A549 (cell line): ENCODE measurements at regions not wholly inside any gene's neighbourhood (a gene's known extent, or its start where the extent isn't known, plus 50 kb on each side); places are given as distances from the start of the nearest gene placed in this dataset.

Experiments
- ATAC-seq, 2 experiments: fragments of 200-7000 bp in 1 of 2; fragments of >200 bp in 1 of 2; cut with Nextera tagmentation in 1 of 2; cut with Tn5 transposase in 1 of 2; 3 replicates each; pipeline versions ENCODE4 v1.8.0 to v1.9.1; 2018 to 2020; ENCODE audit warnings: mild to moderate bottlenecking in 1 of 2, moderate library complexity in 1 of 2
- CTCF ChIA-PET: fragments of 300-600 bp; sonication (Branson Sonifier 250); formaldehyde crosslinking; extraction: SDS; loops from one replicate; lab custom pipeline; 2021; ENCODE audit warnings: antibody characterized with exemption, inconsistent platforms; lab: Yijun Ruan, JAX
- POLR2A ChIA-PET: fragments of 350-600 bp; formaldehyde crosslinking; extraction: SDS; loops from one replicate; lab custom pipeline; 2021; ENCODE audit warnings: antibody characterized with exemption, inconsistent platforms; lab: Yijun Ruan, JAX
- DNase-seq, 2 experiments: peaks; one replicate each; pipeline versions ENCODE4 v3.0.0 to v3.0.0-alpha.2; 2011 to 2016; ENCODE audit warnings: low read depth in 1 of 2, low spot score in 1 of 2
- FAIRE-seq: peaks from 2 replicates; lab custom pipeline; 2011; peaks lifted over from hg19 to GRCh38; lab: Jason Lieb, UNC
- H3K27ac ChIP-seq, 2 experiments: fragments of >200 bp; sonication (Bioruptor Twin); formaldehyde crosslinking; 3 replicates each; pipeline ENCODE4 v1.5.1; 2016 to 2017
- H3K4me1 ChIP-seq: fragments of >200 bp; sonication (Bioruptor Twin); formaldehyde crosslinking; 3 replicates; pipeline ENCODE4 v1.6.1; 2016
- H3K4me2 ChIP-seq: fragments of >200 bp; sonication (Bioruptor Twin); formaldehyde crosslinking; 3 replicates; pipeline ENCODE4 v1.6.1; 2016
- H3K4me3 ChIP-seq: fragments of >200 bp; sonication (Bioruptor Twin); formaldehyde crosslinking; 3 replicates; pipeline ENCODE4 v1.5.1; 2016
- H3K9me3 ChIP-seq: fragments of >200 bp; sonication (Bioruptor Twin); formaldehyde crosslinking; 3 replicates; pipeline ENCODE4 v1.6.1; 2016
- ATOH8 ChIP-seq: fragments of 250-450 bp; sonication (Bioruptor Pico); IDR thresholded peaks from 2 replicates; pipeline ENCODE4 v1.5.0; 2020; ENCODE audit warnings: low read depth, mild to moderate bottlenecking, moderate library complexity
- CBX8 ChIP-seq: fragments of 200-600 bp; sonication (generic); IDR thresholded peaks from 2 replicates; pipeline ENCODE4 v1.6.1; 2016
- CHD2 ChIP-seq: fragments of 150-350 bp; IDR thresholded peaks from 2 replicates; pipeline ENCODE4 v1.6.1; 2014; ENCODE audit warnings: low read length; ENCODE audit not compliant: partially characterized antibody
- CTCF ChIP-seq: fragments of >200 bp; sonication (Bioruptor Twin); formaldehyde crosslinking; IDR thresholded peaks from 3 replicates; pipeline ENCODE4 v1.5.1; 2016
- EHMT2 ChIP-seq: fragments of 200-600 bp; sonication (generic); IDR thresholded peaks from 2 replicates; pipeline ENCODE4 v1.6.1; 2016; ENCODE audit warnings: antibody characterized with exemption, low read depth, mild to moderate bottlenecking, moderate library complexity
- ELK1 ChIP-seq: fragments of 150-350 bp; IDR thresholded peaks from 2 replicates; pipeline ENCODE4 v1.6.1; 2014; ENCODE audit warnings: low read depth, mild to moderate bottlenecking, low read length
- FOSL2 ChIP-seq, 2 experiments: fragments of 450-650 bp in 1 of 2; fragments of >200 bp in 1 of 2; sonication (Bioruptor Twin) in 1 of 2; formaldehyde crosslinking; IDR thresholded peaks; 2 replicates each; pipeline versions ENCODE4 v1.5.0 to v1.6.1; 2016 to 2020; ENCODE audit warnings: mild to moderate bottlenecking in 1 of 2, moderate library complexity in 1 of 2
- FOXS1 ChIP-seq: fragments of 250-450 bp; sonication (Bioruptor Pico); IDR thresholded peaks from 2 replicates; pipeline ENCODE4 v1.5.0; 2020; ENCODE audit warnings: mild to moderate bottlenecking, moderate library complexity
- HDAC2 ChIP-seq: fragments of 200-600 bp; sonication (generic); IDR thresholded peaks from 2 replicates; pipeline ENCODE4 v1.6.1; 2016
- HEYL ChIP-seq: fragments of 250-450 bp; sonication (Bioruptor Pico); IDR thresholded peaks from 2 replicates; pipeline ENCODE4 v1.8.0; 2021; ENCODE audit warnings: mild to moderate bottlenecking, moderate library complexity
- HOXA7 ChIP-seq: fragments of 250-450 bp; sonication (Bioruptor Pico); IDR thresholded peaks from 2 replicates; pipeline ENCODE4 v1.5.0; 2020; ENCODE audit warnings: mild to moderate bottlenecking, moderate library complexity
- HOXB13 ChIP-seq: fragments of 250-450 bp; sonication (Bioruptor Pico); IDR thresholded peaks from 2 replicates; pipeline ENCODE4 v1.5.0; 2020; ENCODE audit warnings: low read depth, mild to moderate bottlenecking, moderate library complexity
- JUN ChIP-seq, 2 experiments: fragments of >200 bp; sonication (Bioruptor Twin); formaldehyde crosslinking; IDR thresholded peaks; 2 replicates in 1 of 2; 3 replicates in 1 of 2; pipeline ENCODE4 v1.6.1; 2016 to 2017
- KDM1A ChIP-seq: fragments of 200-600 bp; sonication (generic); IDR thresholded peaks from 2 replicates; pipeline ENCODE4 v1.6.1; 2016; ENCODE audit warnings: low read depth, mild to moderate bottlenecking
- MAFK ChIP-seq: fragments of 450-650 bp; IDR thresholded peaks from 2 replicates; pipeline ENCODE4 v1.6.1; 2014; ENCODE audit not compliant: partially characterized antibody
- MAX ChIP-seq: IDR thresholded peaks from 2 replicates; pipeline ENCODE4 v1.6.1; 2012
- MAZ ChIP-seq: fragments of 150-350 bp; IDR thresholded peaks from 2 replicates; pipeline ENCODE4 v1.6.1; 2014; ENCODE audit warnings: antibody characterized with exemption, low read depth, low read length, borderline replicate concordance
- NPAS2 ChIP-seq: fragments of 250-450 bp; sonication (Bioruptor Pico); IDR thresholded peaks from 2 replicates; pipeline ENCODE4 v1.8.0; 2022; ENCODE audit warnings: mild to moderate bottlenecking, moderate library complexity, borderline replicate concordance
- NR3C1 ChIP-seq: fragments of >200 bp; sonication (Bioruptor Twin); formaldehyde crosslinking; IDR thresholded peaks from 3 replicates; pipeline ENCODE4 v1.6.1; 2017
- POLR2AphosphoS2 ChIP-seq: conservative IDR thresholded peaks from 2 replicates; pipeline ENCODE4 v1.6.1; 2012; ENCODE audit warnings: low read length, improper control_type of control experiment, inconsistent platforms
- REST ChIP-seq: fragments of 200-600 bp; sonication (generic); IDR thresholded peaks from 2 replicates; pipeline ENCODE4 v1.6.1; 2016; ENCODE audit warnings: antibody characterized with exemption, mild to moderate bottlenecking, moderate library complexity
- TFCP2L1 ChIP-seq: fragments of 250-450 bp; sonication (Bioruptor Pico); IDR thresholded peaks from 2 replicates; pipeline ENCODE4 v1.5.0; 2021; ENCODE audit warnings: mild to moderate bottlenecking
- ZC3H11A ChIP-seq: fragments of 450-650 bp; IDR thresholded peaks from 2 replicates; pipeline ENCODE4 v1.6.1; 2014; ENCODE audit warnings: antibody characterized with exemption, mild to moderate bottlenecking
- ZFP36 ChIP-seq: fragments of 450-650 bp; IDR thresholded peaks from 2 replicates; pipeline ENCODE4 v1.6.1; 2014; ENCODE audit warnings: borderline replicate concordance; ENCODE audit not compliant: partially characterized antibody
- ZNF302 ChIP-seq: fragments of 250-450 bp; sonication (Bioruptor Pico); IDR thresholded peaks from 2 replicates; pipeline ENCODE4 v1.9.0; 2021; ENCODE audit warnings: inconsistent platforms, mild to moderate bottlenecking, moderate library complexity
- ZSCAN20 ChIP-seq: fragments of 250-450 bp; sonication (Bioruptor Pico); IDR thresholded peaks from 2 replicates; pipeline ENCODE4 v1.8.0; 2022; ENCODE audit warnings: mild to moderate bottlenecking, moderate library complexity
- WGBS: methylation state at CpG from one replicate; pipeline ENCODE4 v1.1.6; 2017; ENCODE audit errors: missing lambda C conversion rate; 5-methylcytosine and 5-hydroxymethylcytosine counted together

GRCh38 chr6:165769884-165770283 is 106.8 kb upstream of the PDE10A start:
- ChIA-PET CTCF (no interaction called here), POLR2A (no interaction called here)
- ATAC-seq = peak in 1 of 2 experiments; percentile 33; a peak in 2 of 6 replicates
- Histone ChIP-seq H3K27ac (no peak overlapping the region), H3K4me3 (no peak overlapping the region), H3K4me2 (peak overlapping the region; percentile 2; the same call in 1 of the 3 replicates), H3K4me1 (peaks cover 19% of the 10 kb centered on the region), H3K9me3 (no peaks in the 10 kb centered on the region)
- 36% methylated on average over 3 of the region's 3 CpGs for WGBS
- FAIRE-seq = no peak
- no peak for DNase-seq
- TF ChIP-seq KDM1A (no peak), NR3C1 (no peak), CHD2 (no peak), JUN (IDR thresholded peaks at IDR 0.05) (no peak), ZSCAN20 (CRISPR knock-in tag) (no peak), MAX (no peak), ZNF302 (CRISPR knock-in tag) (no peak), MAFK (no peak)

- Histone ChIP-seq H3K4me1 (peaks cover 19% of the 10 kb centered on the region), H3K27ac (no peak overlapping the region), H3K4me2 (peak overlapping the region; percentile 2; the same call in 1 of the 3 replicates), H3K9me3 (no peaks in the 10 kb centered on the region), H3K4me3 (no peak overlapping the region)
- no peak for FAIRE-seq
- ChIA-PET POLR2A (no interaction called here), CTCF (no interaction called here)
- no peak for DNase-seq
- 82% methylated on average over 5 of the region's 5 CpGs for WGBS
- ATAC-seq = no peak
- TF ChIP-seq HEYL (CRISPR knock-in tag) (no peak), NPAS2 (no peak), FOXS1 (CRISPR knock-in tag) (no peak), TFCP2L1 (CRISPR knock-in tag) (no peak), REST (no peak), ATOH8 (CRISPR knock-in tag) (no peak), FOSL2 (IDR thresholded peaks at IDR 0.05) (no peak), FOSL2 (CRISPR knock-in tag; IDR thresholded peaks at IDR 0.05) (no peak), MAX (no peak), HOXB13 (CRISPR knock-in tag) (no peak), HOXA7 (no peak), ZC3H11A (no peak), POLR2AphosphoS2 (no peak)
Observed at GRCh38 chr6:165769401-165769800, 106.4 kb upstream of the PDE10A start.

GRCh38 chr6:165768961-165769360 is 105.9 kb upstream of the PDE10A start:
- FAIRE-seq (no peak), ATAC-seq (no peak), DNase-seq (no peak)
- no peak overlapping the region for H3K4me3 ChIP-seq
- no peak overlapping the region for H3K4me2 ChIP-seq
- H3K27ac ChIP-seq = no peak overlapping the region
- WGBS = 100% methylated on average over 1 of the region's 1 CpG
- POLR2A ChIA-PET = no interaction called here
- peaks cover 19% of the 10 kb centered on the region for H3K4me1 ChIP-seq
- no peaks in the 10 kb centered on the region for H3K9me3 ChIP-seq
- CTCF ChIA-PET = no interaction called here
- TF ChIP-seq MAX = no peak
- no peak for TF ChIP-seq HDAC2
- no peak for TF ChIP-seq NR3C1
- no peak for TF ChIP-seq HOXB13 (CRISPR knock-in tag)
- TF ChIP-seq ELK1 = no peak
- TF ChIP-seq ZFP36 = no peak
- TF ChIP-seq MAZ = no peak
- no peak for TF ChIP-seq EHMT2
- no peak for TF ChIP-seq ATOH8 (CRISPR knock-in tag)
- TF ChIP-seq CBX8 = no peak
- TF ChIP-seq CTCF = no peak
